Medulla oblongata (tissue), 1 donor: ENCODE measurements at regions not wholly inside any gene's neighbourhood (a gene's known extent, or its start where the extent isn't known, plus 50 kb on each side); places are given as distances from the start of the nearest gene placed in this dataset.

ENCODE experiments used
- DNase-seq: peaks from one replicate; pipeline ENCODE4 v3.0.0-alpha.2; 2015; ENCODE audit errors: extremely low spot score

DNA sequence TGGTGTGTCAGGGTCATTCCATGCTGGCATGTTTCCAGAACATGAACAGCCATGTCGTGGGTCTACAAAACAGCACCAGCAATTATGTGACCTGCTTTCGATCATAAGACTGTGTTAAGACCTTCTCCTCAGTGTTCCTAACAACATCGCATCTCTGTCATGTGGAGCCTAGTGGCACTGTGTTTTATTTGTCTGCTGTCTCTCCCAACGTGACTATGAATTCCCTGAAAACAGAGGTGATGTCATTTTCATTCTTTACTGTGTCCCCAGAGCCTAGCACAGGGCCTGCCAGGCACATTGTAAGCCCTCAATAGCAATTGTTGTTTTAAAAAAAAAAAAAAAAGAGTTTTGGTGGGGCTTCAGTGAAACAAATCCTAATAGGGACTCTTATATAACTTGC, 94.2 kb upstream of the IL12A start:
- peak; percentile 83 for DNase-seq

DNA sequence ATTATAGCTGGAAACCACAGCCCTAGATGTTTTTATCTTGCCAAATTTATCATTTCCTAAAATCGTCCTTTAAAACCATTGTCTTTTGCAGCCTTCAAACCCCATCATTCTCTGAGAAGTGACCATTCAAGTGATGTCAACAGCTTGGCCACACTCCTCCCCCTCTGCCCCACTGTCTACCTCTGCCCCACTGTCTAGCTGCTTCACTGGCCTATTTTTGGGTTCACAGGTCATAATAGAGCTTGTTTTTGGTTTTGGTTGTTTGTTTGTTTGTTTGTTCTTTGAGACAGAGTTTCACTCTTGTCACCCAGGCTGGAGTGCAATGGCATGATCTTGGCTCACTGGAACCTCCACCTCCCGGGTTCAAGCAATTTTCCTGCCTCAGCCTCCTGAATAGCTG, 93.2 kb upstream of the IL12A start:
- DNase-seq: no peak

DNA sequence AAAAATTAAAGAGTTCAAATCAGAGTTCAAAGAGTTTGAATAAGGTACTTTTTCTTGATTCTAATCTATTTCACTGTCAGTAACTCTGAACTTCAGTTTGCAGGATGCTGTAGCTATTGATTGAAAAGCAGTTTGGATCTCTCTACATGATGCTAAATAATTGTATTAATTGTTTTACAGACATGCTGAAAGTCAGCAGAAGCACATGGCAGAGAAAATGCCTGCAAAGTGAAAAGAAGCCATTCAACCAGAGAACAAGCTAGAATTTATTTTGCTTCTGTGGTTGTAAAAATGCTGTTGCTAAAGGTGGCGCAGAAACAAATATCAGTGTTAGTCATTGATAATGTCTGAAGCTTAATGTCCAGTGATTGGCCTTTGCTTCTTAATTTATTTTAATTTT, 92.1 kb upstream of the IL12A start:
- peak; percentile 63 for DNase-seq

DNA sequence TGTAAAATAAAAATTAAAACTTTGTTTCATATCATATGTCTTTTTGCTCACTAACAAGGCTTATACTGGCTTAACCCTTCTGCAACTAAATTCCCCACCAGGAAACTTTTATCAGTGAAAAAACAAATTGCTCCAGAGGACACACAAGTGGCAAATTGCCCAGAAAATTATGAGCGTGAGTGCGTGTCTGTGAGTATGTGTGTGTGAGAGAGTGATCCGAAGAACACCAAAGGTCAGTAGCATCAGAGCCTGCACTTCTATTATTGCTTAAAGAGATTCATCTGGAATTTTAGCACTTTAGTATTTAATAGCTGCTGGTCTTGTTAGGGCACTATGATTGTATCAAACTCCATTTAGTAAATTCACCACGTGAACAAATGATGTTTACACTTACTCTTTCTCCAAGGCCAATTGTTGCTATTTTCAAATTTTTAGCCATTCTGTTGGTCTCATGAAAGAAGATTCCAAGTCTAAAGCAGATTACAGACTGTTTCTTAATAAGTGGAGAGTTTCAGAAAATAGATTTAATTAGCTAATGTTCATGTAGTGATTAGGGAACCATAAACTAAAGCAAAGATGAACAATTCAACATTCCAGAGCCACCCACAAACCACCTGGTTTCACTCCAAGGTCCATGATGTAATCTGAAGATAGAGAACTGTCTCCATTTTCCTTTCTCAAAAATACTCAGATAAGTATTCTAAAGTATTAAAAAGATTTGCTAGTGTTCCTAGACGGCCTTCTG, 91.1 kb upstream of the IL12A start:
- no peak for DNase-seq

DNA sequence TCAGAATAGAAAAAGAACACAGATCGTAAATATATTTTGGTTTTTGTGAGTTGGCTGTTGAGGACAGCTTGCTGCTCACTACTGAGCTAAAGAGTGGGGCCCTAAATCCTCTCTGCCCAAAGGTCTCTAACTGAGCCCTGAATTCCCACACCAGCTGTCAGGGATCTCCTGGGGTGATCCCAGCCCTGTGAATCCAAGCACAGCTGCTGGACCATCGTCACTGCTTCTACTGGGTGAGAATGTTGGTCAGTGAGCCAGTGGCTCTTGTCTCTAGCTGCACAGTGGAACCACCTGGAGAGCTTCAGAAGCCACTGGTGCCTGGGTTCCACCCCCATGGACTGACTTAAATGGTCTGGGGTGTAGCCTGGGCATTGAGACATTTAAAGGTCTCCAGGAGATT, 90.5 kb upstream of the IL12A start:
- DNase-seq: no peak

DNA sequence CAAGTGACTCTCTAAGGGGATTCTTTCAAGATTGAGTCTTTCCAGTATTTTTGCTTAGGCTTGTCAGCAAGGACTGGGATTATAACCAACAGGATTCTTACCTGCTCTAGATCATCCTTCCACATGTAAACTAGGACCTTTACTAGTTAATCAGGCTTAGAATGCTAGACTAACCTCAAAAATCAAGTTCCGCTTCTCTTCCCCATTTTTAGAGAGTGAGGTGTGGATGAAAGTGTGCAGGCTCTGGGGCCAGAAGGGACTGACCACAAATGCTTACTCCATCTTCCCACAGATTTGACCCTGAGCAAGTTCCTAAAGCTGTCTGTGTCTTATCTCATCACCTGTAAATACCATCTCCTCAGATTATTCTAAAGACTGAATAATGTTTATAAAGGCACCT, 89.5 kb upstream of the IL12A start:
- no peak for DNase-seq

DNA sequence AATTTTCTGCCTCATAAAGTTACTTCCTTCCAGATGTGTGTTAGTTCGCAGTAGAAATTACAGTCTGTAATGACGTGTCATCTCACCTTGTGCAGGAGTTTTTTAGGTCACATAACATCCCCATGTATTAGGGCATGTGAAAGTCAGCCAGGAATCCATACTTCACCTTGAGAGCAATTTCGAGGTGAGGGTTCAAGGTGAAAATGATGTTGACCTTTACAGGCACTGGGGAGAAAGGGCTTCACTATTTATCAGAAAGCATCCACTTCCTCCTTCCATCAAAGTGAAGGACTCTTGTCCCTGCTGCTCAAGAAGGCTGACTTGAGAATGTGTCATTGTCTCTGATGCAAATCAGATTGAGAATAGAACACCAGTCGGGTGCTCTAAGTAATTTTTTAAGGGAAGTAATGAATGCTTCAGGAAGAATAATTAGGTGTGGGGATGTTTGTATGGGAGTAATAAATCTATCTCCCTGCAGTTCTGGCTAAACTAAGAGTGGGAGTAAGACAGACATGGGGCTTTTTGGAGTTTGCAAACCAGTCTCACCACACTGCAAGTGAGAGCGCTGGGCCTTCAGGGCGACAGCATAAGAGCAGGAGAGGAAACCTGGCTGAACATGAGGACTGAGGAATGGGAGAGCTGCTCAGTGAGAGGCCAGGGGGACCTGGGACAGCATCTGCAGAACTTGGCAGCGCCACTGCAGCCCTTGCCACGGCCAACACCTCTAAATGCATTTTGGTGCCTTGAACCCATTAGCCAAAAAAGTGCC, 85.9 kb upstream of the IL12A start:
- no peak for DNase-seq

DNA sequence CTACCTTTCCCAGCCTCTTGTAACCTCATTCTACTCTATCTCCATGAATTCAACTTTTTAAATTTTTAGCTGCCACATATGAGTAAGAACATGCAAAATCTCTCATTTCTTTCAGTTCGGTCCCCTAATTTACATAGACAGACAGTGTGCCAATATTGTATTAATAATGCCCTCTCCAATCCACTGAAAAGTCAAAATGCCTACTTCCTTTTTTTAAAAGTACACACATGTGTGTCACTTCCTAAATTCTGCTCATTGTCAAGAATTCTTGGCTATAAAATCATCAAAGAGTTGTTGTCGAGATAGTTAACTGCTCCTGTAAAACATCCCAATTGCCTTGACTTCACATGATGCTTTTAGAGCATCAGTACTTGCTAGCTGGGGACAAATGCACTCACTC, 84.2 kb upstream of the IL12A start:
- no peak for DNase-seq

DNA sequence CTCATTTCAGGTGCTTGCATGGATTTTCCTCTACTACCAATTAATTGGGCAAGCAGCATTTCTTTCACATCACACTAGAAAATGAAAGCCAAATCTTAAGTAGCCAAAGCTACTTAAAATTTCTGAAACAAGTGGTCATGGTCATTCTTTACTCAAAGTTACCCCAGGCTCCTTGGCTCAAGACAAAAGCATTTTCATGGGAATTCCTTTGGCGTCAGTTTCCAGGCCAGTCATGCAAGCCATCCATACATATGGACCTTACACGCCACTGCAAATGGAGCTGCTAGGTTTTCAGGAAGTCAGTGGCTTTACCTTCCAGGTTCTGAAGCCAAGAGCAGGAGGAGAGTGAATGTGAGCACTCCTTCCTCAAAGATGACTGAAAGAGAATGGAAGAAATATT, 83.7 kb upstream of the IL12A start:
- no peak for DNase-seq

DNA sequence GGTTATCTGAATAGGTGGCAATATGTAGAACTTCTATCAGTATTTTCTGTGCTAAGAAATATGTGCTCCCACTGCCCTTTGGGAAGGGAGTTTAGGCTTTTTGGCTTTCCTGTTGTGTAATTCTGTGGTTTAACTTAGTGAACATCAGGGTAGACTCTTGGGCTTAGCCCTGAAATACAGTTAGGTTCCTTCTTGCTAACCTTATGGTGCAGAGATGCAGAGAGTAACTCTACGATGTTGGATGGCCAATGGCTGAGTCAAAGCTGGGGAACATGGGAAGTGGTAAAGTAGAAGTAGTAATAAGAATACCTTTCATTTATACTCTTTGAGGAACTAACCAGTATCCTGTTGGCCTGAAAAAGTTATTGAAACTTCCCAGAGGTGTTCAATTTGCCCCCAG, 80.8 kb upstream of the IL12A start:
- no peak for DNase-seq

DNA sequence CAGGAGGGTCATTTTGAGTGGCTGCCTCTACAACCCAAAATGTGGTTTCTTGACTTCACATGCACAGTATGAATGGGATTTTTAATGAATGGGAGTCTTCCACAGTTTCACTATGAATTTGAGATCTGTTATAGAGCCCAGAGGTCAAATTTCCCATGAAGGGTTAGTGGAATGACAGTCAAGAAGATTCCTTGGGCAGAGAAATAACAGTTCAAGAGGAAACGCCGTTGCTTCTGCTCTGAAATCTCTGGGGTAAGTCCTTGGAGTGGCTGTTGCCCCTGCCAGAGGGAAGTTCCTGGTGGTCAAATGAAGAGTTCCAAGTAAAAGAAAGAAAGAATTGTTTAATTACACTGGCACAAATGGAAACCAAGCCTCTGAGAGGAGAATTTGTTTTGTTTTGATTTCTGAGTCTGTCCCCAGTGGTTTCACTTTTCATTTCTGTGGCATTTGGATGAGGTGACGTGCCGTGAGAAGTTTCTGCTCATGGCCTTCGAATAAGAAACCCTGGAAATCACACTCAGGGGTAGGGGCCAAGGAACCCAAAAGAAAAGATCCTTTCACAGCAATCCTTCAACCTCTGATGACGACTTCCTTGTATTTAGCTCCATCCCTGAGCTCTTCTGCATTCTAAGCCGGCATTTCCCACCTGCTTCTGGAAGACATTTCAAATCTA, 77.5 kb upstream of the IL12A start:
- DNase-seq: peak; percentile 78

DNA sequence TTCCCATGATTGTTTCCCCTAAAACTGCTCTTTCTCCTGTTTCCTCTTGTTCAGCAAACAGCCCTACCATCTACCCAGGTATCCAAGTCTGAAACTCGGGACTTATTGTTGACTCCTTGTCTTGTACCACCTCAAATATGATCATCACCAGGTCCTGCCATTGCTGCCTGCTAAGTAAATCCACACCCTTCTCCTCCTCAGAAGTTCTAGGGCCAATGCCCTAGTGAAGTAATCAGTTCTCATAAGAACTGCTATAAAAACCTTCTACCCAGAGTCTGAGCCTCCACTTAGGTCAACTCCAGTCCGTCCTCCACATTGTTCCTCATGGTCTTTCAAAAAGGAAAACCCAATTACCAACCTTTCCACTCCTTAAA, 77.0 kb upstream of the IL12A start:
- DNase-seq: no peak

DNA sequence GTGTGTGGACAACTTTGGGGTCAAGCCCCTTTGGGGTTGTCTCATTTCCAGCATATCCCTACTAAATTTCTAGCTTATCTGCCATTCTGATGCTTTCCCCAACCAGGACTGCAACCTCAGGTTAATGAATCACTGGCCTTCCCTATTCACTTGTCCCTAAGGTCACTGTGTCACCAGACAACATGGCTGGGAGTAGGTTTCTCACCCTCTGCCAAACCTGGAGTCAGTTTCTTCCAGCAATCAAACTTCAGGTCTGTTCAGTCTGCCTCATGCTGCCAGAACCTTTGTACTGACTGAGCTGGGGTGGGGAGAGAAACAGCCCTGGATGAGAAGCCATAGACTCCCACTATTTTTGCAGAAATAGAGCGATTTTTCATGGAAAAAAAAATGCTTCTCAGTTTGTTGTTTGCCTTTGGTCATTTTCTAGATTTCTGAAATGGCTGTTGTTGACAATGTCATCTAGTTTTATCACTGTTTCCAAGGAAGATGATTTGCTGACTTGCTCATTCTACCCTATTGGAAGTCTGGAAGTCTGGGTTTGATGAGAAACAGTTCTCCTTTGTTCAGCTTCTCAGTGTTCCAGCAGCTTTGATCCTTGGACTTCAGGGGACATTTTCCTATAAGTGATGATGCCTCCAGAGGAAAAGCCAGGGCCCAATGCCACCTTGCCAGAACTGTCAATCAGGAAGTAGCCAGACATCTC, 74.8 kb upstream of the IL12A start:
- DNase-seq: no peak

DNA sequence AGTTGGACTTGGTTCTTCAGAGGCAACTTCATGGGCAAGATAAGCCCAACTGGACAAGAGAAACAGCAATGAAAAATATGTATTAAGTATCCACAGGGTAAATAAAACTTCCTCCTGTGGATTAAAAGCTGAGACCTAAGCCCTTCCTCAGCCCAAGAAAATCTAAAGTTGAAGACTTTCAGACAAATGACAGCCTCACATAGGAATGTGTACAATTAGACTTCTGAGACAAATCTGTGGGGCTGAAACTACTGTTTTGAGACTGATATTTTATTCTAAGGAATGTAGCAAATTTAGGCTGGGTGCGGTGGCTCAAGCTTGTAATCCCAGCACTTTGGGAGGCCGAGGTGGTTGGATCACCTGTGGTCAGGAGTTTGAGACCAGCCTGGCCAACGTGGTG, 74.2 kb upstream of the IL12A start:
- no peak for DNase-seq

DNA sequence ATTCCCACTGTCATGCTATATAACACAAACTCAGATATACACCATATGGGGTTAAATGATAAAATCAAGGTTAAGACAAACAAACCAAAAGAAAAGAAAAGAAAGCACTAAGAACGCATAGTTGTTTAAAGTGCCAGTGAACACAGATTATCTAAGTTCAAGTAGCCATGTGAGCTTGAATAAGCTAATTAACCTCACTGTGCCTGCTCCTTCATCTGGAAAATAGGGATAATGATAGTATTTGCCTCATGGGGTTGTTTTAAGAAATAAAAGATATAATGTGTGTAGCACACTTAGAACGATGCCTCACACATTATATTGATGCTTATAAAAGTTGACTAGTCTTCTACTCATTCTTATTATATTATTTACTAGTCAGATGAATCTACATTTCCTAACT, 72.6 kb upstream of the IL12A start:
- DNase-seq: no peak

DNA sequence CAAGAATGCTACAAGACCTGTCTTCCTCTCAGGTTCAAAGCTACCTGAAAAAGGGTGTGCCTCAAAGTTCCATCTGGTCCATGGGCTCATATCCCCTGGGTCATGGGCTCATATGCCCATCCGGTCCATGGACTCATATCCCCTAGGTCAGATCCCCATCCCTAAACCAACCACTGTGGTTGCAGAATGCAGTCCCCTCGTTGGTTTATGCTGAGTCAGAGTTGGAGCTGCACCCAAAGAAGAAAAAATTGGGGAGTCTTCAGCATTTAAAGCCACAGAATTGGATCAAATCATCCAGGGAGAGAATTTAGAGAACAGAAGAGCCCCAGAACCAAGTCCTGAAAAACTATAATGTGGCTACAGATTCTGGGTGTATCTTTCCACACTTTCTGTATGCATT, 71.5 kb upstream of the IL12A start:
- no peak for DNase-seq

DNA sequence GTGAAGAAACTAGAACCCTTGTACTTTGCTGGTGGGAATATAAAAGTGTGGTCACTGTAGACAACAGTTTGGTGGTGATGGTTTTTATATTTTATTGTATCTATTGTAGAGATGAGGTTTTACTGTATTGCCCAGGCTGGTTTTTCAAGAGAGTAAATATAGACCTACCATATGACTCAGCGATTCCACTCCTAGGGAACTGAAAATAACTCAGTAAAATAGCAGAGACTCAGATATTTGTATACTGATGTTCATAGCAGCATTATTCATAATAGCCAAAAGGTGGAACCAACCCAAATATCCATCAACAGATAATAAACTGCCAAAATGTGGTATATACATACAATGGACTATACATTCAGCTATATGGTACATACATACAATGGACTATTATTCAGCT, 68.8 kb upstream of the IL12A start:
- DNase-seq: peak; percentile 48

DNA sequence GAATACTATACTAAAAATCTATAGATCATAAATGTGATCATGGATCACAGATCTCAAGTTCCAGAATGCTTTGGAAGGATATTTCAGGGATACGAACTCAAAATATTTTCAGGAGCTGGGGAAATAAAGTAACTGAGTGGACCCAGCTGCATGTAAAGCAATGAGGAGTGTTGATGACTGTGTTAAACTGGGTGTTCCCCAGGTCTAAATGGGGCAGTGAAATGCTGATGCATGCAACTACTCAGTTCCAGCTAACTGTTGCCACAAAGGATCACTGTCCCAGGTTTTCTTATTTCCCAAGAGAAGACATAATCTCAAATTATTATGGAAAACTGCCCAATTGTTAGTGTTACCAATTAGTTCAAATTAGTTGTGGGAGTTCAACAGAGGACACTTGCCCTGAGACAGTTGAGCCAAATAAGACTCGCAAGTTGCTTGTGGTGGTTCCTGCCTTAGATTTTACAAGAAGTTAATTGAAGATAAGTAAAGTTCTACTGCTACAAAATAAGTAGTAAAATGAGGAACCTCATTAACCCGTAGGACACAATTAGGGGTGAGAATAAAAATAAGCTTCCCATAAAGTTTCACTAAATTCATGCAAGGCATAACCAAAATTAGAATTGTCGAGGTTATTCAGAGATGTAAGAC, 66.3 kb upstream of the IL12A start:
- no peak for DNase-seq

DNA sequence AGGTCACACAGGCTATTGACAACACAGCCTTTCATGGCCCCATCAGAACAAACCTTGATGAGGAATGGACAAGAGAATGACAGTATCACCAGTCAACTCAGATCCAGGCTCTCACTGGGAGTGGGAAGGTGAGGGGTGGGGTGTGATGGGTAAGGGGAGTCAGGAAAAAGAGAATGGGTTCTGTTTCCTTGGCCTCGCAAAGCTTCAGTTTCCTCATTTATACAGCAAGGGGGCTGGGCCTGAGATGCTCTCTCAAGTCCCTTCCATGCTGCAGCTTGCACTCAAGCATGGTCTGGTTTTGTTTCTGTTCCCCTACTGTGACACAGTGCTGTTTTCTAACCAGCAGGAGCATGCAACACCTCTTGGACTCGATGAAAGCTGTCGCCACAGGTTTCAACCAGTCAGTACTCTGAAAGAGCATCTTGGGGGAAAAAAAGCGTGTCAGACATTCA, 65.7 kb upstream of the IL12A start:
- DNase-seq: peak; percentile 63

DNA sequence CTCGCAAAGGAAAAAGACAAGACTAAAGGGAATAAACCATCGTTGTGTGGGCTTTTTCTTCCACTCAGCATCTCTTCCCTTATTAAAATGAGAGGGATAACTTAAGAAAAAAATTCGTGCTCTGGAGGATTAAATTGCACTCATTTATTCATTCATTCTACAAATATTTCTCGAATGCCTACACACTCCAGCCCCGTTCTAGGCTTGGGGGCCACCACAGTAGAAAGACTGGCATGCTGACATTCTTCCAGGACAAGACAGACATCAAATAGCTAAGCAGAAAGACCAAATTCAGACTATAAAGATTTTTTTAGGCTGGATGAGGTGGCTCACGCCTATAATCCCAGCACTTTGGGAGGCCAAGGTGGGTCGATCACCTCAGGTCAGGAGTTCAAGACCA, 65.3 kb upstream of the IL12A start:
- DNase-seq: no peak

DNA sequence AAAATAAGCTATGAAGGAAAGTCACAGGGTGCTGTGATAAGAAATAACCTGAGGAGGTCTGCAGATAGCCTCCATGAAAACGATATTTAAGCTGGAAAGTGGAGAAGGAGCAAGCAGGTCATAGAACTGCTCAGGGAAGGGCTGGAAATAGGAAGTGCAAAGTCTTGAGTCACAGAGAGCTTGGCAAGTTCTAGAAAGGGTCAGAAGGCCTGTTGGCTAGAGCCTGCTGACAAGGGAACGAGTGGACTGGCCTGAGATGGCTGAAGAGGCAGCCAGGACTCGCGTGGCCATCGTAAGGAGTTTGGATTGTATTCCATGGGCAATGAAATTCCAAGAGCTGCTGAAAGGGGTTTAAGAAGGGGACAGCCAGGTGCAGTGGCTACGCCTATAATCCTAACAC, 64.7 kb upstream of the IL12A start:
- peak; percentile 53 for DNase-seq

DNA sequence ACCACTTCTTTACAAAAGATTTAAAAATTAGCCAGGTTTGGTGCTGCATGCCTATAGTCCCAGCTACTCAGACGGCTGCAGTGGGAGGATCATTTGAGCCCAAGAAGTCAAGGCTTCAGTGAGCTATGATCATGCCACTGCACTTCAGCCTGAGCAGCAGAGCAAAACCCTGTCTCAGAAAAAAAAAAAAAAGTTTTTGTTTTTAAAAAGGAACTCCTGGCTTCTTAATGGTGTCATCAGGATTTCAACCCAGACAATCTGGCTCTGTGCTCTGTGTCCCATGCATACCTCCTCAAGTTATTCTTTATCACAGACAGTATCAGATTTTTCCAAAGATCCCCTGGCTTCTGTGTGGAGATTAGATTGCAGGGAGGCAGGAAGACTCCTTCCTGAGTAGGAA, 64.2 kb upstream of the IL12A start:
- no peak for DNase-seq
